Spleen (tissue), 7 donors: ENCODE measurements at regions not wholly inside any gene's neighbourhood (a gene's known extent, or its start where the extent isn't known, plus 50 kb on each side); places are given as distances from the start of the nearest gene placed in this dataset.

ENCODE experiments used
- CTCF ChIP-seq, 11 experiments: fragments of 200-600 bp in 7 of 11; fragments of 450-650 bp in 4 of 11; sonication (generic) in 4 of 11; IDR thresholded peaks in 8 of 11; conservative IDR thresholded peaks in 3 of 11; 1 replicate in 7 of 11; 2 replicates in 4 of 11; pipeline versions ENCODE4 v1.4.0 to v1.8.0; 2016 to 2021; ENCODE audit warnings: antibody characterized with exemption in 11 of 11, inconsistent platforms in 4 of 11, mild to moderate bottlenecking in 1 of 11
- POLR2A ChIP-seq, 3 donors: fragments of 450-650 bp; IDR thresholded peaks; one replicate each; pipeline ENCODE4 v1.5.1; 2017; ENCODE audit warnings: antibody characterized with exemption in 3 of 3, mild to moderate bottlenecking in 1 of 3
- POLR2AphosphoS5 ChIP-seq, 3 donors: sonication (generic); formaldehyde crosslinking; IDR thresholded peaks; one replicate each; pipeline ENCODE4 v1.5.1; 2017; ENCODE audit warnings: antibody characterized with exemption in 3 of 3
- donor health status: DM: no; HTN: no; CAD: no; lungs with moderate emphysema.
- donor health status: DM: no; HTN: no; CAD: no.
- donor health status: DM: no; HTN: no; CAD: no.

DNA sequence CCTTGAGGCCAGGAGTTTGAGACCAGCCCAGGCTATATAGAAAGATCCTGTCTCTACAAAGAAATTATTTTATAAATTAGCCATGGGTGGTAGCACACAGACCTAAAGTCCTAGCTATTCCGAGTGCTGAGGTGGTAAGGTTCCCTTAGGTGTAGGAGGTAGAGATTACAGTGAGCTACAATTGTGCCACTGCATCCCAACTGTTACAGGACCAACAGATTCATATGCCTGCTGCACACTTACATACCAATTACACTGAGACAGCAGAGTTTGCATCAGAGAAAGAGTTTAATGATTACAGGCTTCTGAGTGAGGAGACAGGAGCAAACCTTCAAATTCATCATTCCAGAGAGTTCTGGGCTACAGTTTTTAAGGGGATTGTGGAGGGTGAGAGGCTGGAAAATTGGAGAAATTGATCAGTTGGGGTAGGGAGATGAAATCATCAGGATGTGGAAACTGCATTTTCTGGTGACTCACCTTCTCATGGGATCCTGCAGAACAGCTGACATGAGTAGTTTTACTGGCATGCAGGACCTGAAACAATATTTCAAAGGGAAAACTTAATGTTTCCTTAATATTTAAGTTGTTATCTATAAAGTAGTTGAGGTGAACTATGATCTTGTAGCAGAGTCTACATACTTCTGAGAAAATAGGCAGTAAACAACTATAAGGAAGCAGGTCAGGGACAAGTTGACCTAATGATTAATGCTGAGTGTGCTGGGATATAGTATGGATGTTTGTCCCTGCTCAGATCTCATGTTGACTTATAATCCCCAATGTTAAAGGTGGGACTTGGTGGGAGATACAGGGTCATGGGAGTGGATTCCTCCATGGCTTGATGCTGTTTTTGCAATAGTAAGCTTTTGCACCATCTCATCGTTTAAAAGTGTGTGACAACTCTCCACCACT is 54.7 kb downstream of the ANXA2R start:
- TF ChIP-seq CTCF (IDR thresholded peaks at IDR 0.05 in 8 of 11, conservative IDR thresholded peaks at IDR 0.05 in 3 of 11), result no peak
- no peak for TF ChIP-seq POLR2A (IDR thresholded peaks at IDR 0.05)
- TF ChIP-seq POLR2AphosphoS5 (IDR thresholded peaks at IDR 0.05), result no peak
